H54 (cell line): ENCODE measurements at regions not wholly inside any gene's neighbourhood (a gene's known extent, or its start where the extent isn't known, plus 50 kb on each side); places are given as distances from the start of the nearest gene placed in this dataset.

Experiments
- DNase-seq: peaks from one replicate; pipeline ENCODE4 v3.0.0; 2011; ENCODE audit warnings: low spot score, mixed read lengths; ENCODE audit not compliant: insufficient read length
- FAIRE-seq: peaks from 3 replicates; lab custom pipeline; 2011; peaks lifted over from hg19 to GRCh38; lab: Jason Lieb, UNC
- POLR2A ChIP-seq: IDR thresholded peaks from 2 replicates; pipeline ENCODE4 v1.6.1; 2011; ENCODE audit warnings: low read depth, mild to moderate bottlenecking, low read length

GRCh38 chr6:92180090-92180489, 1239.3 kb downstream of the EPHA7 start:
- FAIRE-seq (no peak), DNase-seq (no peak)

GRCh38 chr6:92176666-92177065, 1242.7 kb downstream of the EPHA7 start:
- FAIRE-seq, result no peak
- no peak for DNase-seq
- TF ChIP-seq POLR2A, result no peak

More at GRCh38 chr6:92180090-92180489, 1239.3 kb downstream of the EPHA7 start:
- no peak for TF ChIP-seq POLR2A

- DNase-seq (no peak), FAIRE-seq (no peak)
- no peak for TF ChIP-seq POLR2A
Measured at GRCh38 chr6:92174398-92175073, 1244.8 kb downstream of the EPHA7 start.

GRCh38 chr6:92169506-92169905, 1249.9 kb downstream of the EPHA7 start:
- DNase-seq (no peak), FAIRE-seq (no peak)
- no peak for TF ChIP-seq POLR2A

GRCh38 chr6:92166666-92167065, 1252.7 kb downstream of the EPHA7 start:
- FAIRE-seq (no peak), DNase-seq (no peak)
- TF ChIP-seq POLR2A, result no peak

GRCh38 chr6:92161953-92162352, 1257.4 kb downstream of the EPHA7 start:
- no peak for TF ChIP-seq POLR2A
- FAIRE-seq, result no peak
- DNase-seq, result no peak

- FAIRE-seq, result no peak
- no peak for DNase-seq
- TF ChIP-seq POLR2A, result no peak
Measured at GRCh38 chr6:92160226-92160625, 1259.1 kb downstream of the EPHA7 start.

- DNase-seq, result no peak
- no peak for TF ChIP-seq POLR2A
- FAIRE-seq, result no peak
Measured at GRCh38 chr6:92159046-92159445, 1260.3 kb downstream of the EPHA7 start.

GRCh38 chr6:92150553-92150952, 1268.8 kb downstream of the EPHA7 start:
- no peak for DNase-seq
- no peak for TF ChIP-seq POLR2A
- FAIRE-seq, result no peak

GRCh38 chr6:92147246-92147645, 1272.1 kb downstream of the EPHA7 start:
- no peak for DNase-seq
- FAIRE-seq, result no peak
- no peak for TF ChIP-seq POLR2A

- no peak for TF ChIP-seq POLR2A
- DNase-seq, result no peak
- FAIRE-seq, result no peak
Measured at GRCh38 chr6:92139601-92140000, 1279.8 kb downstream of the EPHA7 start.

- DNase-seq (no peak), FAIRE-seq (no peak)
- no peak for TF ChIP-seq POLR2A
Measured at GRCh38 chr6:92132957-92133356, 1286.4 kb downstream of the EPHA7 start.

- TF ChIP-seq POLR2A, result no peak
- FAIRE-seq (no peak), DNase-seq (no peak)
Measured at GRCh38 chr6:92132457-92132856, 1286.9 kb downstream of the EPHA7 start.

- no peak for DNase-seq
- TF ChIP-seq POLR2A, result no peak
- FAIRE-seq, result no peak
Measured at GRCh38 chr6:92130944-92131343, 1288.4 kb downstream of the EPHA7 start.

- FAIRE-seq (no peak), DNase-seq (no peak)
- TF ChIP-seq POLR2A, result no peak
Measured at GRCh38 chr6:92126983-92127382, 1292.4 kb downstream of the EPHA7 start.
